ENCODE measurements at regions not wholly inside any gene's neighbourhood (a gene's known extent, or its start where the extent isn't known, plus 50 kb on each side); places are given as distances from the start of the nearest gene placed in this dataset.

GRCh38 chr5:8394965-8395364 is 526.0 kb downstream of the MTRR start:
- no peaks in the 10 kb centered on the region for H3K4me1 ChIP-seq
- no peak for ATAC-seq
- no peaks in the 10 kb centered on the region for H3K36me3 ChIP-seq
- TF ChIP-seq CTCF (IDR thresholded peaks at IDR 0.05) (no peak), POLR2A (IDR thresholded peaks at IDR 0.05) (no peak)
- H3K27me3 ChIP-seq = no peaks in the 10 kb centered on the region
- no peak overlapping the region for H3K4me3 ChIP-seq
- no peak overlapping the region for H3K27ac ChIP-seq
- 67 to 74% (median 69%) methylated on average over 5 of the region's 5 CpGs for WGBS, 4 donors
- DNase-seq = no peak
- no peaks in the 10 kb centered on the region for H3K9me3 ChIP-seq
- intact Hi-C loops (cut with DNase I) = loop anchor here in 1 of 10 donors (10.0 kb wide), 1 partner anchor 110 kb away; no protein-coding TSS in a partner anchor

- 85 to 97% (median 94%) methylated on average over 1 of the region's 1 CpG for WGBS, 4 donors
- intact Hi-C loops (cut with DNase I) = loop anchor here in 1 of 10 donors (10.0 kb wide), 1 partner anchor 109 kb away; no protein-coding TSS in a partner anchor
- TF ChIP-seq CTCF (IDR thresholded peaks at IDR 0.05) (no peak), POLR2A (IDR thresholded peaks at IDR 0.05) (no peak)
- ATAC-seq (no peak), DNase-seq (no peak)
- H3K27me3 ChIP-seq = no peaks in the 10 kb centered on the region
- no peak overlapping the region for H3K4me3 ChIP-seq
- H3K9me3 ChIP-seq = no peaks in the 10 kb centered on the region
- H3K27ac ChIP-seq = no peak overlapping the region
- H3K4me1 ChIP-seq = no peaks in the 10 kb centered on the region
- H3K36me3 ChIP-seq = no peaks in the 10 kb centered on the region
These were observed 527.3 kb downstream of the MTRR start for GRCh38 chr5:8396246-8396645.

- no peak overlapping the region for H3K27ac ChIP-seq
- no peaks in the 10 kb centered on the region for H3K36me3 ChIP-seq
- no peaks in the 10 kb centered on the region for H3K4me1 ChIP-seq
- TF ChIP-seq POLR2A (IDR thresholded peaks at IDR 0.05) (no peak), CTCF (IDR thresholded peaks at IDR 0.05) (no peak)
- ATAC-seq (no peak), DNase-seq (no peak)
- H3K9me3 ChIP-seq = no peaks in the 10 kb centered on the region
- 77 to 84% (median 78%) methylated on average over 2 of the region's 2 CpGs for WGBS, 4 donors
- intact Hi-C loops (cut with DNase I) = loop anchor here in 1 of 10 donors (10.0 kb wide), 1 partner anchor 108 kb away; no protein-coding TSS in a partner anchor
- H3K27me3 ChIP-seq = no peaks in the 10 kb centered on the region
- no peak overlapping the region for H3K4me3 ChIP-seq
These were observed 527.8 kb downstream of the MTRR start for GRCh38 chr5:8396756-8397155.

GRCh38 chr5:8399471-8399870 is 530.5 kb downstream of the MTRR start:
- WGBS, 4 donors = 69 to 77% (median 74%) methylated on average over 4 of the region's 4 CpGs
- no peaks in the 10 kb centered on the region for H3K36me3 ChIP-seq
- H3K4me3 ChIP-seq = no peak overlapping the region
- ATAC-seq (no peak), DNase-seq (no peak)
- peaks cover 0 to 3% (median 0%) of the 10 kb centered on the region in 12 donors for H3K9me3 ChIP-seq
- H3K27me3 ChIP-seq = no peaks in the 10 kb centered on the region
- H3K27ac ChIP-seq = no peak overlapping the region
- intact Hi-C loops (cut with DNase I) = loop anchor here in 1 of 10 donors (10.0 kb wide), 1 partner anchor 105 kb away; no protein-coding TSS in a partner anchor
- TF ChIP-seq POLR2A (IDR thresholded peaks at IDR 0.05) (no peak), CTCF (IDR thresholded peaks at IDR 0.05) (no peak)
- no peaks in the 10 kb centered on the region for H3K4me1 ChIP-seq

All from heart left ventricle (tissue), 16 donors.